ENCODE measurements at regions not wholly inside any gene's neighbourhood (a gene's known extent, or its start where the extent isn't known, plus 50 kb on each side); places are given as distances from the start of the nearest gene placed in this dataset.

- TF ChIP-seq POLR2A (IDR thresholded peaks at IDR 0.05; ENCODE audit: low read length): no peak
- no peak for TF ChIP-seq GATA1 (IDR thresholded peaks at IDR 0.05; ENCODE audit: low read depth, low read length)
Observed at GRCh38 chr2:59733567-59733930, 819.9 kb downstream of the BCL11A start.
